GM23248 (cell line): ENCODE measurements at regions not wholly inside any gene's neighbourhood (a gene's known extent, or its start where the extent isn't known, plus 50 kb on each side); places are given as distances from the start of the nearest gene placed in this dataset.

Experiments used
- EZH2 ChIP-seq: fragments of 200-600 bp; sonication (generic); IDR thresholded peaks from 2 replicates; pipeline ENCODE4 v1.6.1; 2018; ENCODE audit warnings: antibody characterized with exemption, mild to moderate bottlenecking; ENCODE audit not compliant: insufficient read depth, poor library complexity, severe bottlenecking
- EZH2phosphoT487 ChIP-seq: fragments of 200-600 bp; sonication (generic); IDR thresholded peaks from 2 replicates; pipeline ENCODE4 v1.6.1; 2018; ENCODE audit warnings: antibody characterized with exemption, moderate library complexity, mild to moderate bottlenecking, low read depth; ENCODE audit not compliant: insufficient read depth

DNA sequence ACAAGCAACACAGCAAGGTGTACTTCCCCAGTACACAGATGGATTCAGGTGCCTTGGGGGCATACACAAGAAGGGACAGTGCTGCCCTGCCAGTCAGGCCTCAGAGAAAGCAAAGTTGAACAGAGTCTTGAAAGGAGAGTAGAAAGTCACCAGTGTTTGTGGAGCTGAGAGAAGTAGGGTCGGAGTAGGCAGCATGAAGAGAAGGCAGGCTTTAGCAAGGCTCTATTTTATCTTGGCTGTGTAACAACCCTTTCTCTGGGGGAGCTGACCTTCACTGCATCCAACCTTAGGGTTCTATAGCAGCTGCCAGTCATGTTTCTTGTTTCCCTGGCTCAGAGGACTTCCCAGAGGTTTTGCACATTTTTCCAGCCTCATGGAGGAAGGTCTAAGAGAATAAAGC lies 77.4 kb upstream of the BLID start:
- TF ChIP-seq EZH2phosphoT487 = no peak
- TF ChIP-seq EZH2 = no peak
